Retinal pigment epithelial cell (primary cell): ENCODE measurements at regions not wholly inside any gene's neighbourhood (a gene's known extent, or its start where the extent isn't known, plus 50 kb on each side); places are given as distances from the start of the nearest gene placed in this dataset.
A peak's percentile ranks its signal among the peaks of the same experiment; 100 is the strongest.

Source experiments
- DNase-seq: peaks from one replicate; pipeline ENCODE4 v3.0.0-alpha.2; 2010; ENCODE audit warnings: low read depth
- H3K4me3 ChIP-seq: 2 replicates; pipeline ENCODE4 v1.5.1; 2011; ENCODE audit warnings: mild to moderate bottlenecking, low read length, control low read depth, moderate library complexity
- CTCF ChIP-seq: conservative IDR thresholded peaks from 2 replicates; pipeline ENCODE4 v1.5.1; 2011; ENCODE audit warnings: low read depth, low read length, control low read depth, inconsistent platforms

GRCh38 chr12:22974865-22975264 lies 349.9 kb downstream of the ETNK1 start:
- no peak overlapping the region for H3K4me3 ChIP-seq
- DNase-seq = peak; percentile 85
- TF ChIP-seq CTCF = no peak

DNA sequence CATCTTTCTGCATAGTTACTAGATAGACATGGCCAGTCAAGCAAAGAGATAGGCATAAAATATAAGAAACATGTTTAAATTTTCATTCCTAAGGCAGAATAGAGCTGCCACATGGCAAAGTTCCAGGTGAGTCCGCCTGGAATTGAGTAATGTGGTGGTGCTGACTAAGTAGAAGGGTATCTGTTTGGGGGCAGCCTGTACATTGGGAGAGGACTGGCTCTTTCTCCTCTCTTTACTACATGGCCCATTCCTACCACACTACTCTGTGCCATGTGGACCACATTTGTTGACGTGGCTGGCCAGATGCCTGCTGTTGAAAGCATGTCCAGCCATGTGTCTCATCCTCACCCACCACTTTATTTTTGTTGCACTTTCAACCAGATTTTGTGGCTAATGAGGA lies 354.0 kb downstream of the ETNK1 start:
- H3K4me3 ChIP-seq = no peak overlapping the region
- DNase-seq = peak; percentile 63
- no peak for TF ChIP-seq CTCF

- no peak for TF ChIP-seq CTCF
- H3K4me3 ChIP-seq = no peak overlapping the region
- DNase-seq = no peak
Measured at GRCh38 chr12:22979854-22980469, 355.0 kb downstream of the ETNK1 start.

- TF ChIP-seq CTCF = peak; percentile 29
- no peak overlapping the region for H3K4me3 ChIP-seq
- no peak for DNase-seq
Measured at GRCh38 chr12:22981711-22982110, 356.7 kb downstream of the ETNK1 start.

GRCh38 chr12:22982635-22983034 lies 357.7 kb downstream of the ETNK1 start:
- no peak for TF ChIP-seq CTCF
- no peak for DNase-seq
- no peak overlapping the region for H3K4me3 ChIP-seq

DNA sequence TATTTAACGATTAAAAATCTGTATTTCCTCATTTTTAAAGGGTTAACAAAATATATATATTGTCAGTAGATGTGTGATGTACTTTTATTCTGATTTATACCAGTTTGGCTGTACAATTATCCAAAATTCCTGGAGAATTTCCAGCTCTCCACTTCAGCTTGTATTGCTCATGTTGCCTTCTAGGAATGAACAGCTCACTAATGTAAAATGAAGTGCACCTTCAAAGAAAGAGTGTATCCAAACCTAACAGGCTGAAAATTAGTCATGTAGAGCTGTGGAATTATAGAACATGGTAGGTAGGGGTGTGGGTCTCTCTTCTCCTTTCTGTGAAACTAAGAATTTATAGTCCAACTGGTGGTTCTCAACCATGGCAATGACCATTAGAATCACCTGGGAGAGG lies 362.0 kb downstream of the ETNK1 start:
- TF ChIP-seq CTCF = no peak
- no peak for DNase-seq
- H3K4me3 ChIP-seq = no peak overlapping the region

- TF ChIP-seq CTCF = no peak
- no peak overlapping the region for H3K4me3 ChIP-seq
- no peak for DNase-seq
Measured at GRCh38 chr12:22990501-22990900, 365.5 kb downstream of the ETNK1 start.
